ENCODE measurements at regions not wholly inside any gene's neighbourhood (a gene's known extent, or its start where the extent isn't known, plus 50 kb on each side); places are given as distances from the start of the nearest gene placed in this dataset.
"Not testable (repeated sequence)": the region's sequence is repeated elsewhere in the genome, so short reads cannot be mapped to it uniquely, and the experiment has no call there.

- no peak for DNase-seq (ENCODE audit: low read depth in 4 of 6, low spot score in 6 of 6)
- H3K4me1 ChIP-seq (ENCODE audit: control insufficient read depth, insufficient read depth, low read length) = peaks cover 10% of the 10 kb centered on the region
- 100% methylated on average over 2 of the region's 3 CpGs for WGBS (ENCODE audit: insufficient coverage)
- H3K4me3 ChIP-seq (ENCODE audit: low read depth, low read length) = no peak overlapping the region
- no peaks in the 10 kb centered on the region for H3K9me3 ChIP-seq (ENCODE audit: control insufficient read depth, insufficient read depth, low read length)
- H3K27ac ChIP-seq (ENCODE audit: low read depth, low read length) = no peak overlapping the region
- no peaks in the 10 kb centered on the region for H3K36me3 ChIP-seq (ENCODE audit: control insufficient read depth, insufficient read depth, low read length)
- H3K27me3 ChIP-seq (ENCODE audit: control insufficient read depth, insufficient read depth, low read length) = no peaks in the 10 kb centered on the region
Observed at GRCh38 chr13:106098778-106099177, 436.7 kb downstream of the EFNB2 start.

GRCh38 chr13:106096661-106097092 is 438.8 kb downstream of the EFNB2 start:
- DNase-seq (ENCODE audit: low read depth in 4 of 6, low spot score in 6 of 6) = no peak
- Histone ChIP-seq H3K36me3 (ENCODE audit: control insufficient read depth, insufficient read depth, low read length) (no peaks in the 10 kb centered on the region), H3K27ac (ENCODE audit: low read depth, low read length) (no peak overlapping the region), H3K4me3 (ENCODE audit: low read depth, low read length) (no peak overlapping the region), H3K4me1 (ENCODE audit: control insufficient read depth, insufficient read depth, low read length) (peaks cover 10% of the 10 kb centered on the region), H3K9me3 (ENCODE audit: control insufficient read depth, insufficient read depth, low read length) (no peaks in the 10 kb centered on the region), H3K27me3 (ENCODE audit: control insufficient read depth, insufficient read depth, low read length) (no peaks in the 10 kb centered on the region)
- WGBS (ENCODE audit: insufficient coverage) = no CpG with 5 or more reads among the region's 4 CpGs

- H3K4me3 ChIP-seq (ENCODE audit: low read depth, low read length) = no peak overlapping the region
- peaks cover 10% of the 10 kb centered on the region for H3K4me1 ChIP-seq (ENCODE audit: control insufficient read depth, insufficient read depth, low read length)
- H3K36me3 ChIP-seq (ENCODE audit: control insufficient read depth, insufficient read depth, low read length) = no peaks in the 10 kb centered on the region
- no peak overlapping the region for H3K27ac ChIP-seq (ENCODE audit: low read depth, low read length)
- WGBS (ENCODE audit: insufficient coverage) = 90% methylated on average over 3 of the region's 4 CpGs
- no peaks in the 10 kb centered on the region for H3K27me3 ChIP-seq (ENCODE audit: control insufficient read depth, insufficient read depth, low read length)
- no peak for DNase-seq (ENCODE audit: low read depth in 4 of 6, low spot score in 6 of 6)
- no peaks in the 10 kb centered on the region for H3K9me3 ChIP-seq (ENCODE audit: control insufficient read depth, insufficient read depth, low read length)
Observed at GRCh38 chr13:106095919-106096318, 439.5 kb downstream of the EFNB2 start.

GRCh38 chr13:106095406-106095805 is 440.1 kb downstream of the EFNB2 start:
- Histone ChIP-seq H3K36me3 (ENCODE audit: control insufficient read depth, insufficient read depth, low read length) (no peaks in the 10 kb centered on the region), H3K9me3 (ENCODE audit: control insufficient read depth, insufficient read depth, low read length) (no peaks in the 10 kb centered on the region), H3K4me3 (ENCODE audit: low read depth, low read length) (no peak overlapping the region), H3K27me3 (ENCODE audit: control insufficient read depth, insufficient read depth, low read length) (no peaks in the 10 kb centered on the region), H3K4me1 (ENCODE audit: control insufficient read depth, insufficient read depth, low read length) (peaks cover 9% of the 10 kb centered on the region), H3K27ac (ENCODE audit: low read depth, low read length) (no peak overlapping the region)
- 98% methylated on average over 4 of the region's 4 CpGs for WGBS (ENCODE audit: insufficient coverage)
- no peak for DNase-seq (ENCODE audit: low read depth in 4 of 6, low spot score in 6 of 6)

GRCh38 chr13:106090001-106090400 is 445.5 kb downstream of the EFNB2 start:
- Histone ChIP-seq H3K9me3 (ENCODE audit: control insufficient read depth, insufficient read depth, low read length) (no peaks in the 10 kb centered on the region), H3K27ac (ENCODE audit: low read depth, low read length) (no peak overlapping the region), H3K36me3 (ENCODE audit: control insufficient read depth, insufficient read depth, low read length) (no peaks in the 10 kb centered on the region), H3K27me3 (ENCODE audit: control insufficient read depth, insufficient read depth, low read length) (no peaks in the 10 kb centered on the region), H3K4me1 (ENCODE audit: control insufficient read depth, insufficient read depth, low read length) (peaks cover 3% of the 10 kb centered on the region), H3K4me3 (ENCODE audit: low read depth, low read length) (no peak overlapping the region)
- DNase-seq (ENCODE audit: low read depth in 4 of 6, low spot score in 6 of 6) = peak in 2 of 6 donors; percentile 74 to 81
- 57% methylated on average over 1 of the region's 2 CpGs for WGBS (ENCODE audit: insufficient coverage)

GRCh38 chr13:106089261-106089980 is 446.0 kb downstream of the EFNB2 start:
- no peak overlapping the region for H3K4me3 ChIP-seq (ENCODE audit: low read depth, low read length)
- 37% methylated on average over 7 of the region's 8 CpGs for WGBS (ENCODE audit: insufficient coverage)

GRCh38 chr13:106088085-106088484 is 447.4 kb downstream of the EFNB2 start:
- 88% methylated on average over 4 of the region's 6 CpGs for WGBS (ENCODE audit: insufficient coverage)
- Histone ChIP-seq H3K4me3 (ENCODE audit: low read depth, low read length) (no peak overlapping the region), H3K27ac (ENCODE audit: low read depth, low read length) (no peak overlapping the region), H3K9me3 (ENCODE audit: control insufficient read depth, insufficient read depth, low read length) (no peaks in the 10 kb centered on the region), H3K36me3 (ENCODE audit: control insufficient read depth, insufficient read depth, low read length) (no peaks in the 10 kb centered on the region), H3K4me1 (ENCODE audit: control insufficient read depth, insufficient read depth, low read length) (peaks cover 3% of the 10 kb centered on the region), H3K27me3 (ENCODE audit: control insufficient read depth, insufficient read depth, low read length) (no peaks in the 10 kb centered on the region)
- peak in 1 of 6 donors; percentile 35 for DNase-seq (ENCODE audit: low read depth in 4 of 6, low spot score in 6 of 6)

More at GRCh38 chr13:106089261-106089980, 446.0 kb downstream of the EFNB2 start:
- Histone ChIP-seq H3K9me3 (ENCODE audit: control insufficient read depth, insufficient read depth, low read length) (no peaks in the 10 kb centered on the region), H3K4me1 (ENCODE audit: control insufficient read depth, insufficient read depth, low read length) (peaks cover 3% of the 10 kb centered on the region), H3K36me3 (ENCODE audit: control insufficient read depth, insufficient read depth, low read length) (no peaks in the 10 kb centered on the region), H3K27me3 (ENCODE audit: control insufficient read depth, insufficient read depth, low read length) (no peaks in the 10 kb centered on the region), H3K27ac (ENCODE audit: low read depth, low read length) (no peak overlapping the region)
- DNase-seq (ENCODE audit: low read depth in 4 of 6, low spot score in 6 of 6) = peak in 2 of 6 donors; percentile 76 to 93

GRCh38 chr13:106087201-106087600 is 448.3 kb downstream of the EFNB2 start:
- Histone ChIP-seq H3K27ac (ENCODE audit: low read depth, low read length) (no peak overlapping the region), H3K9me3 (ENCODE audit: control insufficient read depth, insufficient read depth, low read length) (no peaks in the 10 kb centered on the region), H3K4me3 (ENCODE audit: low read depth, low read length) (no peak overlapping the region), H3K36me3 (ENCODE audit: control insufficient read depth, insufficient read depth, low read length) (no peaks in the 10 kb centered on the region), H3K4me1 (ENCODE audit: control insufficient read depth, insufficient read depth, low read length) (peaks cover 3% of the 10 kb centered on the region), H3K27me3 (ENCODE audit: control insufficient read depth, insufficient read depth, low read length) (no peaks in the 10 kb centered on the region)
- WGBS (ENCODE audit: insufficient coverage) = 97% methylated on average over 4 of the region's 10 CpGs
- DNase-seq (ENCODE audit: low read depth in 4 of 6, low spot score in 6 of 6) = no peak

- DNase-seq (ENCODE audit: low read depth in 4 of 6, low spot score in 6 of 6) = no peak
- Histone ChIP-seq H3K4me3 (ENCODE audit: low read depth, low read length) (no peak overlapping the region), H3K27ac (ENCODE audit: low read depth, low read length) (no peak overlapping the region), H3K9me3 (ENCODE audit: control insufficient read depth, insufficient read depth, low read length) (no peaks in the 10 kb centered on the region), H3K4me1 (ENCODE audit: control insufficient read depth, insufficient read depth, low read length) (no peaks in the 10 kb centered on the region), H3K27me3 (ENCODE audit: control insufficient read depth, insufficient read depth, low read length) (no peaks in the 10 kb centered on the region), H3K36me3 (ENCODE audit: control insufficient read depth, insufficient read depth, low read length) (no peaks in the 10 kb centered on the region)
- WGBS (ENCODE audit: insufficient coverage) = 67% methylated on average over 1 of the region's 3 CpGs
Observed at GRCh38 chr13:106083620-106084350, 451.7 kb downstream of the EFNB2 start.

GRCh38 chr13:106081221-106081620 is 454.2 kb downstream of the EFNB2 start:
- H3K9me3 ChIP-seq (ENCODE audit: control insufficient read depth, insufficient read depth, low read length); H3K27ac ChIP-seq (ENCODE audit: low read depth, low read length); DNase-seq (ENCODE audit: low read depth in 4 of 6, low spot score in 6 of 6); H3K36me3 ChIP-seq (ENCODE audit: control insufficient read depth, insufficient read depth, low read length); H3K27me3 ChIP-seq (ENCODE audit: control insufficient read depth, insufficient read depth, low read length); H3K4me1 ChIP-seq (ENCODE audit: control insufficient read depth, insufficient read depth, low read length); H3K4me3 ChIP-seq (ENCODE audit: low read depth, low read length): not testable (repeated sequence)
- WGBS (ENCODE audit: insufficient coverage) = 100% methylated on average over 4 of the region's 6 CpGs
